ENCODE measurements at regions not wholly inside any gene's neighbourhood (a gene's known extent, or its start where the extent isn't known, plus 50 kb on each side); places are given as distances from the start of the nearest gene placed in this dataset.
A peak's percentile ranks its signal among the peaks of the same experiment; 100 is the strongest.

DNA sequence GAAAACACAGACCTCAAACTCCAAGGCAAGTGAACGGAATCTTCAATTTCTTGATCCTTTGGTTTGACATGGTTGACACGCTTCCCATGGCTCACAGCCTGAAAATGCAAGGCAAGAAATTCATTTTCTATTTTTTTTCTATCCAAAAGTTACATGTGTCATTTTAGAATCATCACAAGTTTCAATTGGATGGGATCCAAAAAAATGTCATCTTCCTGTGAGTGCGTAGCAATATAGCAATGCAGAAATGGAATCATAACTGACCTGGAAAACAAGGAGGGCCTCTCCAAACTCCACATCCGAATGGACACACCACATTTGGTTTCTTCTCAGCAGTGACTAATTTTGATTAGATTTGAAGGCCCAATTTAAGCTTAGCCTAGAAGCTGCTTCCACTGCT is 175.8 kb upstream of the ATP11B start:
- DNase-seq (ENCODE audit: extremely low spot score): no peak
- ChIA-PET CTCF (interaction anchor here (0.9 to 1.3 kb wide), 2 partner anchors 34 to 370 kb away, joined by 3 to 4 read pairs; no protein-coding TSS in a partner anchor), POLR2A (no interaction called here)
- TF ChIP-seq, protein P1, sequence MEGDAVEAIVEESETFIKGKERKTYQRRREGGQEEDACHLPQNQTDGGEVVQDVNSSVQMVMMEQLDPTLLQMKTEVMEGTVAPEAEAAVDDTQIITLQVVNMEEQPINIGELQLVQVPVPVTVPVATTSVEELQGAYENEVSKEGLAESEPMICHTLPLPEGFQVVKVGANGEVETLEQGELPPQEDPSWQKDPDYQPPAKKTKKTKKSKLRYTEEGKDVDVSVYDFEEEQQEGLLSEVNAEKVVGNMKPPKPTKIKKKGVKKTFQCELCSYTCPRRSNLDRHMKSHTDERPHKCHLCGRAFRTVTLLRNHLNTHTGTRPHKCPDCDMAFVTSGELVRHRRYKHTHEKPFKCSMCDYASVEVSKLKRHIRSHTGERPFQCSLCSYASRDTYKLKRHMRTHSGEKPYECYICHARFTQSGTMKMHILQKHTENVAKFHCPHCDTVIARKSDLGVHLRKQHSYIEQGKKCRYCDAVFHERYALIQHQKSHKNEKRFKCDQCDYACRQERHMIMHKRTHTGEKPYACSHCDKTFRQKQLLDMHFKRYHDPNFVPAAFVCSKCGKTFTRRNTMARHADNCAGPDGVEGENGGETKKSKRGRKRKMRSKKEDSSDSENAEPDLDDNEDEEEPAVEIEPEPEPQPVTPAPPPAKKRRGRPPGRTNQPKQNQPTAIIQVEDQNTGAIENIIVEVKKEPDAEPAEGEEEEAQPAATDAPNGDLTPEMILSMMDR (IDR thresholded peaks at IDR 0.05; ENCODE audit: control extremely low read depth, extremely low read depth, low read depth, missing control alignments): no peak

DNA sequence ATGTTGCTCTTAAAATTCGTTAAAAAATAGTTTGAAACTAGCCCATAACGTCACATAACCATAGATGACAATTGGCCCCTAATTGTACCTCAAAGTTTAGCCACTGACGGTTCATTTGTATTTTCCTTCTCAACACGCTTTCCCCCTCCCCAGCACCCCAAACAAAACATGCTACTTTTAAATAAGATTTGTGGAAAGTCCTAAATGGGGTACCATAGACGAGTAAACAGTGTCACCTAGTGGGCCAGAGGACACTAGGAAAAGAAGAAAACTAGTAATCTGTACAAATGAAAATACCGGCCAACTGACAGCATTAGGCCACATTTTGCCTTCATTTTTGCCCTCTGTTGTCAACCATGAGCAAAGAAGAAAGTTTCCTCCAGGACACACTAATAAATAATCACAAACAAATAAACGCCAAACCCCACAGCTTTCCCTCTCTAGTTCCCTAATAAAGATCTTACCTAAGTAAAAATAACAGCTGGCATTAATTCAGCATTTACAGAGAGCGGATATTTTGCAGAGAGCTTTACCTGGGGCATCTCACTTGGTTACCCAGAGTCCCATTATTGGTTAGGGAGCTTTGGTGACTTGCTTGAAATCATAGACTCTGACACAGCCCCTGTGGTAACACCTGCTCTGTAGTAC is 175.1 kb upstream of the ATP11B start:
- TF ChIP-seq, protein P1 (IDR thresholded peaks at IDR 0.05; ENCODE audit: control extremely low read depth, extremely low read depth, low read depth, missing control alignments): peak; percentile 57
- DNase-seq (ENCODE audit: extremely low spot score): no peak
- ChIA-PET CTCF (interaction anchor here (1.0 to 1.3 kb wide), 3 partner anchors 12 to 909 kb away, joined by 3 to 6 read pairs (median 3); no protein-coding TSS in a partner anchor), POLR2A (no interaction called here)

DNA sequence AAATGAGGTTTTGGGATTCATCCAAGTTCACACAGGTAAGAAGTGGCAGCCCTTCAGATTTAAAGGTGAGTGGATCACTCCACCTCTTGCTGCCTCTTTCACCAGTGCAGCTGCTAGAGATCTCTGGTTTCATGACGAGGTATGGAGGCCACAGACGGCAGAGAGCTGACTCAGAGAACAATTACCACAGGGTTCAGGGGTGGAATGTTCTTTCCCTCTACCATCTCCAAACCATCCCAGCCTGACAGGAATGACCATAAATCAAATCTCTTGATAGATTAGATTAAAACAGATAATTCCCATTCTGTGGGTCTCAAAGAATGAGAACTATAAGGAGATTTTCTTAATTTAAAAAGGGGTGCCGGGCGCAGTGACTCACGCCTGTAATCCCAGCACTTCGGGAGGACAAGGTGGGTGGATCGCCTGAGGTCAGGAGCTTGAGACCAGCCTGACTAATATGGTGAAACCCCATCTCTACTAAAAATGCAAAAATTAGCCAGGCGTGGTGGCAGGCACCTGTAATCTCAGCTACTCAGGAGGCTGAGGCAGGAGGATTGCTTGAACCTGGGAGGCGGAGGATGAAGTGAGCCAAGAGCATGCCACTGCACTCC is 174.2 kb upstream of the ATP11B start:
- ChIA-PET CTCF (interaction anchor here (1.0 to 1.3 kb wide), 3 partner anchors 11 to 910 kb away, joined by 3 to 6 read pairs (median 3); no protein-coding TSS in a partner anchor), POLR2A (no interaction called here)
- no peak for DNase-seq (ENCODE audit: extremely low spot score)
- TF ChIP-seq, protein P1 (IDR thresholded peaks at IDR 0.05; ENCODE audit: control extremely low read depth, extremely low read depth, low read depth, missing control alignments): no peak

DNA sequence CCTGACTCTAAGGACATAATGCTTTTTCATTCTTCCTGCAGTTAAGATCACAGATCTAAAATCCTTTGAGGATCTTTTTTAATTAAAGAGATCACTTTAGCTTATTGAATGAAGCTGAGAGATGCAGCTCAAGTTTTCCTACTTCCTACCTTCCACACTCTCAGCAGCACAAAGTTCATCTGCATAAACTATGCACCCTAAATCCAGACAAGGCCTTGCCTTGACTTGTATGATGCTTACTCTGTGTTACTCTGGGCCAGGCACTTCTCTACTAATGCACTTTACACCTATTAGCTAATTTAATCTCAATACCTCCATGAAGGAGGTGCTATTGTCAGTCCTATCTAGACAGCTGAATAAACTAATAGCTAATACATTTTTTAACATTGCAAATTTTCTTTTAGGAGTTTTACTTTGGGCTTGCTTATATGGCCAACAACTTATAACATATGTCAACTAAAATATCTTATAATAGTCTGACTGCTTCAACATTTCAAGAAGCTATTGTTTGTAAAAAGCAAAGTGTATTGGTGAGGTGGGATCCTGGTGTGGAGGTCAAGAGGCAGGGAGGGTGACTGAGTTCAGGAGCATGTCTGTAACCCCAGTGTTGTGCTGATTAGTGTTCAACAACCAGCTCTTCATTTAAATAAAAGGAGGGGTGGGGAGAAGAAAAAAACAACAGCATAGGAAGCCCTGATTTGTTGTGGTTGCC is 172.4 kb upstream of the ATP11B start:
- no peak for DNase-seq (ENCODE audit: extremely low spot score)
- POLR2A ChIA-PET: no interaction called here
- TF ChIP-seq, protein P1 (IDR thresholded peaks at IDR 0.05; ENCODE audit: control extremely low read depth, extremely low read depth, low read depth, missing control alignments): no peak
- CTCF ChIA-PET: interaction anchor here (0.9 to 2.4 kb wide), 8 partner anchors 8 to 912 kb away, joined by 3 to 7 read pairs (median 4); no protein-coding TSS in a partner anchor

DNA sequence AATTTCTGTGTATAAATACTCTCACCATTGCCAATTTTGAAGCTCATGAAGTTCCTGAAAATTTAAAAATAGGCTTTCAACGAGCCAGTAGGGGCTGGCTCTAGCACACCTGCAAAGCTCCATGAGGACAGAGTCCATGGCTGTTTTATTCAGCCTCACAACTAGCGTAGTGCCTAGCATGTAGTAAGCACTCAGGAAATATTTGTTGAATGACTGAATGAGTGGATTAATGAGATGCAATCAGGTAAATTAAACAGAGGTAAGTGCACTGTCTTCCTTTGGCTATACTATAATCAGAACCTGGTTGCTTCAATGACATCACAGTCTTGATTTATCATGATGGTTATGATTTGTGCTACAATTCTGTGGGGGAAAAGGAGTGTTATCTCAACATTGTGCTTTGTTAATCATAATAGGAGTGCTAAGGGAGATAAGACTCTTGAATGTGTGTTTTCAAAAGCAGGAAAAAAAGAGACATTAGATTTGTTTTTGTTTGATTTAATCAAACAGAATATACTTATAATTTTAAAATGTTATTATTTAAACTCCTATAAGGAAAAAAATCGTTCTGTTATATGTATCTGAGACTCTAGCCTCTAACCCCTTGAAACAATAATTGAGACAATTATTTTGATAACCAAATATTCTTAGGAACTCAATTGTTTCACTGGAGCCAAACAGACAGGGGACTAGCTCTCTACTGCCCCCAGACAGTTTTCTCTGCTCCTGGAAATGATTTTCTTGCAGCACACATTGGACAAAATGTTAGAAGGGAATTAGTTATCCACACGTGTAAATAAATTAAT is 171.7 kb upstream of the ATP11B start:
- CTCF ChIA-PET: interaction anchor here (0.9 to 2.4 kb wide), 8 partner anchors 7 to 913 kb away, joined by 3 to 7 read pairs (median 4); no protein-coding TSS in a partner anchor
- no peak for DNase-seq (ENCODE audit: extremely low spot score)

More for the DNA sequence above, 171.7 kb upstream of the ATP11B start:
- POLR2A ChIA-PET: no interaction called here
- TF ChIP-seq, protein P1 (IDR thresholded peaks at IDR 0.05; ENCODE audit: control extremely low read depth, extremely low read depth, low read depth, missing control alignments): peak; percentile 15
